GM19025 (cell line): ENCODE measurements at regions not wholly inside any gene's neighbourhood (a gene's known extent, or its start where the extent isn't known, plus 50 kb on each side); places are given as distances from the start of the nearest gene placed in this dataset.

Source experiments
- ATAC-seq: cut with Tn5 transposase; IDR thresholded peaks from one replicate; pipeline ENCODE4 v1.9.1; 2021; ENCODE audit warnings: mild to moderate bottlenecking, low read depth, moderate library complexity; ENCODE audit not compliant: unreplicated experiment

GRCh38 chr6:108734271-108734922 lies 113.8 kb upstream of the ARMC2 start:
- no peak for ATAC-seq

GRCh38 chr6:108735310-108736001 lies 112.8 kb upstream of the ARMC2 start:
- no peak for ATAC-seq

GRCh38 chr6:108736002-108736361 lies 112.2 kb upstream of the ARMC2 start:
- ATAC-seq, result no peak

GRCh38 chr6:108736832-108737231 lies 111.4 kb upstream of the ARMC2 start:
- ATAC-seq, result no peak

GRCh38 chr6:108737594-108738546 lies 110.4 kb upstream of the ARMC2 start:
- ATAC-seq, result no peak

- no peak for ATAC-seq
These were observed 109.4 kb upstream of the ARMC2 start for GRCh38 chr6:108738684-108739416.

GRCh38 chr6:108739496-108740330 lies 108.5 kb upstream of the ARMC2 start:
- no peak for ATAC-seq

GRCh38 chr6:108741331-108741989 lies 106.8 kb upstream of the ARMC2 start:
- ATAC-seq, result no peak

GRCh38 chr6:108742041-108742440 lies 106.2 kb upstream of the ARMC2 start:
- ATAC-seq, result no peak

GRCh38 chr6:108744244-108744972 lies 103.8 kb upstream of the ARMC2 start:
- no peak for ATAC-seq

GRCh38 chr6:108744996-108745395 lies 103.2 kb upstream of the ARMC2 start:
- no peak for ATAC-seq

- ATAC-seq, result no peak
These were observed 102.4 kb upstream of the ARMC2 start for GRCh38 chr6:108745664-108746336.

- ATAC-seq, result no peak
These were observed 101.9 kb upstream of the ARMC2 start for GRCh38 chr6:108746366-108746765.

- ATAC-seq, result no peak
These were observed 101.2 kb upstream of the ARMC2 start for GRCh38 chr6:108746836-108747575.

- no peak for ATAC-seq
These were observed 100.2 kb upstream of the ARMC2 start for GRCh38 chr6:108748055-108748454.

- no peak for ATAC-seq
These were observed 99.3 kb upstream of the ARMC2 start for GRCh38 chr6:108748959-108749358.

- ATAC-seq, result no peak
These were observed 97.4 kb upstream of the ARMC2 start for GRCh38 chr6:108750801-108751200.
